MM.1S (cell line): ENCODE measurements at regions not wholly inside any gene's neighbourhood (a gene's known extent, or its start where the extent isn't known, plus 50 kb on each side); places are given as distances from the start of the nearest gene placed in this dataset.

Experiments
- DNase-seq: peaks from one replicate; pipeline ENCODE4 v3.0.0-alpha.2; 2015
- H2AFZ ChIP-seq: fragments of 300-600 bp; sonication (generic); 2 replicates; pipeline ENCODE4 v1.6.0; 2016; ENCODE audit warnings: antibody characterized with exemption, low read length
- H3F3A ChIP-seq: fragments of 300-600 bp; sonication (generic); 2 replicates; pipeline ENCODE4 v1.6.1; 2016; ENCODE audit warnings: mild to moderate bottlenecking, antibody characterized with exemption, low read length, moderate library complexity, mixed read lengths; ENCODE audit not compliant: insufficient read depth
- H3K27ac ChIP-seq: fragments of 300-600 bp; sonication (generic); 2 replicates; pipeline ENCODE4 v1.5.1; 2016; ENCODE audit warnings: mild to moderate bottlenecking, low read length
- H3K27me3 ChIP-seq: fragments of 300-600 bp; sonication (generic); replicated peaks from 2 replicates; pipeline ENCODE4 v1.6.0; 2016; ENCODE audit warnings: low read length; ENCODE audit not compliant: insufficient read depth
- H3K36me3 ChIP-seq: fragments of 300-600 bp; sonication (generic); replicated peaks from 2 replicates; pipeline ENCODE4 v1.6.1; 2016; ENCODE audit warnings: mild to moderate bottlenecking, low read length, mixed read lengths; ENCODE audit not compliant: insufficient read depth
- H3K4me1 ChIP-seq: fragments of 300-600 bp; sonication (generic); 2 replicates; pipeline ENCODE4 v1.6.1; 2016; ENCODE audit warnings: low read length, mixed read lengths
- H3K4me2 ChIP-seq: fragments of 300-600 bp; sonication (generic); 2 replicates; pipeline ENCODE4 v1.6.0; 2016; ENCODE audit warnings: low read depth, low read length
- H3K4me3 ChIP-seq: fragments of 300-600 bp; sonication (generic); 2 replicates; pipeline ENCODE4 v1.5.1; 2016; ENCODE audit warnings: low read length, mixed read lengths
- H3K79me2 ChIP-seq: fragments of 300-600 bp; sonication (generic); 2 replicates; pipeline ENCODE4 v1.6.1; 2016; ENCODE audit warnings: mixed run types, low read length, mixed read lengths
- H3K9ac ChIP-seq: fragments of 300-600 bp; sonication (generic); 2 replicates; pipeline ENCODE4 v1.6.1; 2016; ENCODE audit warnings: low read length, mixed read lengths
- H3K9me2 ChIP-seq: fragments of 300-600 bp; sonication (generic); replicated peaks from 2 replicates; pipeline ENCODE4 v1.6.1; 2016; ENCODE audit warnings: mild to moderate bottlenecking, low read length, mixed read lengths; ENCODE audit not compliant: insufficient read depth
- H3K9me3 ChIP-seq: fragments of 300-600 bp; sonication (generic); replicated peaks from 2 replicates; pipeline ENCODE4 v1.6.1; 2016; ENCODE audit warnings: mild to moderate bottlenecking, low read length, mixed read lengths; ENCODE audit not compliant: insufficient read depth
- H4K20me1 ChIP-seq: fragments of 300-600 bp; sonication (generic); 2 replicates; pipeline ENCODE4 v1.6.1; 2016; ENCODE audit warnings: mild to moderate bottlenecking, low read length, moderate library complexity, mixed read lengths; ENCODE audit not compliant: insufficient read depth
- EZH2 ChIP-seq: fragments of 300-600 bp; sonication (generic); optimal IDR thresholded peaks from 2 replicates; pipeline ENCODE3; 2017; ENCODE audit warnings: low read depth, mild to moderate bottlenecking, antibody characterized with exemption, low read length, mixed read lengths
- EZH2phosphoT487 ChIP-seq: fragments of 300-600 bp; sonication (generic); IDR thresholded peaks from 2 replicates; pipeline ENCODE4 v1.6.1; 2018; ENCODE audit warnings: antibody characterized with exemption, low read length
- TF ChIP-seq, protein P1 (sequence below): fragments of 300-600 bp; sonication (generic); IDR thresholded peaks from 2 replicates; pipeline ENCODE4 v1.5.1; 2016; ENCODE audit warnings: antibody characterized with exemption, low read length, mixed read lengths

DNA sequence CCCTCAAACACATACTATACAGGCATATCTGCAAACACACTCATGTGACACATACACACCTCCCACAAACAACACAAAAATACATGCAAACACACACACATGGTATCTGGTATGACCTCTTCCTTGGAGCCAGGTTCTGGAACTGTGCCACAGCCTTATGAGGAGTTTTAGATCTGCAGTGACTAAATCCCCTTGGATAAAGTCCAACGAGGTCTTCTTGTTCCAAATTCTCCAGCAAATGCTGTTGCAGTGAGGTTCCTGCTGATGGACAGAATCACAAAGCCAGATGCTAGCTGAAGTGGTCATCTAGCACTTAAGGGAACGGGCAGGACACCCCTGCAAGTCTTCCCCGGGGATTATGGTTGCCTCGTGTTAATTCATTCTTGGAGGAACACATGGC is 54.5 kb upstream of the DAPL1 start:
- Histone ChIP-seq H3K4me2 (no peak overlapping the region), H3K9ac (no peak overlapping the region), H3K27ac (no peak overlapping the region), H3K27me3 (no peaks in the 10 kb centered on the region), H4K20me1 (no peaks in the 10 kb centered on the region), H3K36me3 (no peaks in the 10 kb centered on the region), H3K9me3 (no peaks in the 10 kb centered on the region), H3K79me2 (no peaks in the 10 kb centered on the region), H3K4me3 (no peak overlapping the region), H3K4me1 (no peaks in the 10 kb centered on the region), H3F3A (no peaks in the 10 kb centered on the region), H3K9me2 (no peaks in the 10 kb centered on the region), H2AFZ (no peak overlapping the region)
- no peak for TF ChIP-seq EZH2phosphoT487
- TF ChIP-seq EZH2 = no peak
- TF ChIP-seq, protein P1, sequence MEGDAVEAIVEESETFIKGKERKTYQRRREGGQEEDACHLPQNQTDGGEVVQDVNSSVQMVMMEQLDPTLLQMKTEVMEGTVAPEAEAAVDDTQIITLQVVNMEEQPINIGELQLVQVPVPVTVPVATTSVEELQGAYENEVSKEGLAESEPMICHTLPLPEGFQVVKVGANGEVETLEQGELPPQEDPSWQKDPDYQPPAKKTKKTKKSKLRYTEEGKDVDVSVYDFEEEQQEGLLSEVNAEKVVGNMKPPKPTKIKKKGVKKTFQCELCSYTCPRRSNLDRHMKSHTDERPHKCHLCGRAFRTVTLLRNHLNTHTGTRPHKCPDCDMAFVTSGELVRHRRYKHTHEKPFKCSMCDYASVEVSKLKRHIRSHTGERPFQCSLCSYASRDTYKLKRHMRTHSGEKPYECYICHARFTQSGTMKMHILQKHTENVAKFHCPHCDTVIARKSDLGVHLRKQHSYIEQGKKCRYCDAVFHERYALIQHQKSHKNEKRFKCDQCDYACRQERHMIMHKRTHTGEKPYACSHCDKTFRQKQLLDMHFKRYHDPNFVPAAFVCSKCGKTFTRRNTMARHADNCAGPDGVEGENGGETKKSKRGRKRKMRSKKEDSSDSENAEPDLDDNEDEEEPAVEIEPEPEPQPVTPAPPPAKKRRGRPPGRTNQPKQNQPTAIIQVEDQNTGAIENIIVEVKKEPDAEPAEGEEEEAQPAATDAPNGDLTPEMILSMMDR = no peak
- no peak for DNase-seq

DNA sequence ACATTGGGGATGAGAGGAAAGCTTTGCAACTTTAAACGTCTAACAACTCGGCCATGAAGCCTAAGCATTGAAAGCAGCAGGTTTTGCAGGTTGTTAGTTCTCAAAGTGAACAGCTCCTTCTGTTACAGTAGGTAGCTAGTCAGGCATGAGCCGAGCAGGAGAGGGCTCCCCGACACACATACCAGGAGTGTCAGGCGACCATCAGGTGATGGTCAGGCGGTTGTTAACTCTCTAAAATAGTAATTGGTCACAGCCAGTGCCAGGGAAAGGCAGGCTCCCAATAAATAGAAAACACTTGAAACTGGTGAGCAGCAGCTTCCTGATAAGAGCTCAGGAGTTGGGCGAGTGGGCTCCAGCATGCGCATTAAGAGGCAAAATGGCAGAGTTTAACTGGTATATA is 53.5 kb upstream of the DAPL1 start:
- Histone ChIP-seq H3K79me2 (no peaks in the 10 kb centered on the region), H3K4me2 (no peak overlapping the region), H3F3A (no peaks in the 10 kb centered on the region), H3K9me3 (no peaks in the 10 kb centered on the region), H3K9ac (no peak overlapping the region), H3K4me1 (no peaks in the 10 kb centered on the region), H3K27me3 (no peaks in the 10 kb centered on the region), H3K27ac (no peak overlapping the region), H4K20me1 (no peaks in the 10 kb centered on the region), H3K4me3 (no peak overlapping the region), H2AFZ (no peak overlapping the region), H3K36me3 (no peaks in the 10 kb centered on the region), H3K9me2 (no peaks in the 10 kb centered on the region)
- DNase-seq = no peak
- no peak for TF ChIP-seq EZH2
- TF ChIP-seq EZH2phosphoT487 = no peak
- TF ChIP-seq, protein P1 = no peak

DNA sequence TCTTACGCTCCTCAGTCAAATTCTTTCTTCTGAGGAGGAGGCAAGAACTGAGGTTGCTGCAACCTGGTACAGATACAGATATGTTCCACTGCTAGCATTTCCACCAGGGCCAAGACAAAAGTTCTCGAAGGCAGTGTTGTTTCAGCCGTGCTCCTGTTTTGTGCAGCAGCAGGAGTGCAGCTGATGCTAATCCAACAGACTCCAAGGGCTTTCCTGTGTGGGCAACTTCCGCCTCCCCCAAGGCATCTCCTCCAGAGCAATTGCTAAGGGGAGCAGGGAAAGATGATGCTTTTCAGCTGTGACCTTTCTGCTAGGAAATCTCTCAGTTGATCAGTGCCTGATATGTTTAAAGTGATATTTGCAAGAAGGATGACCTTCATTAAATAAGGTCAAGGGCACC is 52.6 kb upstream of the DAPL1 start:
- H3K27me3 ChIP-seq = no peaks in the 10 kb centered on the region
- DNase-seq = no peak
- no peaks in the 10 kb centered on the region for H3K4me1 ChIP-seq
- no peak overlapping the region for H3K9ac ChIP-seq
- no peak overlapping the region for H3K4me2 ChIP-seq
- H3K27ac ChIP-seq = no peak overlapping the region
- H3K9me3 ChIP-seq = no peaks in the 10 kb centered on the region
- no peaks in the 10 kb centered on the region for H3K79me2 ChIP-seq
- H4K20me1 ChIP-seq = no peaks in the 10 kb centered on the region
- no peaks in the 10 kb centered on the region for H3F3A ChIP-seq
- H2AFZ ChIP-seq = no peak overlapping the region
- TF ChIP-seq EZH2 (no peak), EZH2phosphoT487 (no peak)
- TF ChIP-seq, protein P1 = no peak
- H3K4me3 ChIP-seq = no peak overlapping the region
- no peaks in the 10 kb centered on the region for H3K9me2 ChIP-seq
- no peaks in the 10 kb centered on the region for H3K36me3 ChIP-seq

DNA sequence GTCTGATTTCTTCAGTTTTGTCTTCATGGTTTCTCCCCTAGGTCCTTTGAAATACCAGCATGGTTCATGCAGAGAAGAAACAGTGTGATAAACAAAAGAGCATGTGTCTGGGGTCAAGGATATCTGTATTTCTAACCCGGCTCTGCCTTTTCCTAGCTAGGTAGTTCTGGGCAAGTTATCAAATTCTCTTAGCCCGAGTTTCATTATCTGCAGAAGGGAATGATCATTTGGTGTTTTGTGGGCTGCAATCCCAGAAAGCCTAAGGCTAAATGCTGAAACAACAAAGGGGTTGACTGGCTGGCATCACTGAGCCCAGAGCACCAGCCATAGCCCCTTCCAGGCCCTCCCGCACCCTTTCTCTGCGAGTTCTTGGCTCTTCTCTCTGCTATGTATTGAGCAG is 51.7 kb upstream of the DAPL1 start:
- H3K9ac ChIP-seq = no peak overlapping the region
- TF ChIP-seq, protein P1 = no peak
- TF ChIP-seq EZH2phosphoT487 (no peak), EZH2 (no peak)
- H3K27ac ChIP-seq = no peak overlapping the region
- no peaks in the 10 kb centered on the region for H3K4me1 ChIP-seq
- no peak for DNase-seq
- no peaks in the 10 kb centered on the region for H3K79me2 ChIP-seq
- H4K20me1 ChIP-seq = no peaks in the 10 kb centered on the region
- no peak overlapping the region for H3K4me2 ChIP-seq
- H3K27me3 ChIP-seq = no peaks in the 10 kb centered on the region
- H2AFZ ChIP-seq = no peak overlapping the region
- no peaks in the 10 kb centered on the region for H3K36me3 ChIP-seq
- H3K9me2 ChIP-seq = no peaks in the 10 kb centered on the region
- H3K4me3 ChIP-seq = no peak overlapping the region
- no peaks in the 10 kb centered on the region for H3K9me3 ChIP-seq
- H3F3A ChIP-seq = no peaks in the 10 kb centered on the region
